HL-60 (cell line): ENCODE measurements at regions not wholly inside any gene's neighbourhood (a gene's known extent, or its start where the extent isn't known, plus 50 kb on each side); places are given as distances from the start of the nearest gene placed in this dataset.

Experiments
- CTCF ChIP-seq: IDR thresholded peaks from one replicate; pipeline ENCODE4 v1.5.1; 2011; ENCODE audit warnings: low read length, control low read depth, inconsistent platforms; ENCODE audit not compliant: insufficient read depth
- GABPA ChIP-seq: IDR thresholded peaks from 2 replicates; pipeline ENCODE4 v1.6.1; 2012; ENCODE audit warnings: low read depth
- POLR2AphosphoS5 ChIP-seq: IDR thresholded peaks from 2 replicates; pipeline ENCODE4 v1.6.1; 2012; ENCODE audit warnings: low read depth
- REST ChIP-seq: IDR thresholded peaks from 2 replicates; pipeline ENCODE4 v1.6.1; 2012; ENCODE audit warnings: low read depth; ENCODE audit not compliant: insufficient replicate concordance

GRCh38 chr9:115877852-115878438 lies 275.6 kb upstream of the PAPPA start:
- no peak for TF ChIP-seq CTCF
- TF ChIP-seq POLR2AphosphoS5: no peak
- no peak for TF ChIP-seq GABPA
- no peak for TF ChIP-seq REST
